ENCODE measurements at regions not wholly inside any gene's neighbourhood (a gene's known extent, or its start where the extent isn't known, plus 50 kb on each side); places are given as distances from the start of the nearest gene placed in this dataset.

DNA sequence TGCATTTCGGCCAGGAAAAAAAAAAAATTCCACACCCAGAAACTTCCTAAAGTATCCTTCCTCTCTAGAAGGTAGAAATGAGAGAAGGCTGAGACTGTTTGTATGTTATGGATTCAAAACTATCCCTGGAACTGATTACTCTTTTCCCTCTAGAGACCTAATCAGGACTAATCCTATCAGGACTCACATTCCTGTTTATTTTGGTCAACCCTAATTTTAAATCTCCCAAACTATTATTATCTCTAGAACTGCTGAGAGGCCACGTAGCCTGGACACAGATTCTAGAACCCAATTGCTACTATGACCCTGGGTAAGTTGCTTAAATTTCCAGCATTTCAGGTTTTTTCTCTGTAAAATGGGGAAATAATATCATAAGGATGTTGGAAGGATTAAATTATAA lies 346.8 kb upstream of the MEOX2 start:
- DNase-seq (ENCODE audit: low spot score) (no peak), ATAC-seq (ENCODE audit: low read depth) (no peak)
- TF ChIP-seq CTCF (IDR thresholded peaks at IDR 0.05; ENCODE audit: poor library complexity, severe bottlenecking), result no peak
- H3K27ac ChIP-seq (ENCODE audit: poor library complexity, severe bottlenecking), result no peak overlapping the region
- no peaks in the 10 kb centered on the region for H3K36me3 ChIP-seq (ENCODE audit: low read depth)
- no peaks in the 10 kb centered on the region for H3K9me3 ChIP-seq (ENCODE audit: severe bottlenecking)
- H3K4me1 ChIP-seq (ENCODE audit: insufficient read depth, poor library complexity, severe bottlenecking), result no peaks in the 10 kb centered on the region
- no peak overlapping the region for H3K4me3 ChIP-seq (ENCODE audit: severe bottlenecking)
- H3K27me3 ChIP-seq (ENCODE audit: insufficient read depth, poor library complexity, severe bottlenecking), result no peaks in the 10 kb centered on the region

GRCh38 chr7:16028636-16029035 lies 342.2 kb upstream of the MEOX2 start:
- no peak for ATAC-seq (ENCODE audit: low read depth)

DNA sequence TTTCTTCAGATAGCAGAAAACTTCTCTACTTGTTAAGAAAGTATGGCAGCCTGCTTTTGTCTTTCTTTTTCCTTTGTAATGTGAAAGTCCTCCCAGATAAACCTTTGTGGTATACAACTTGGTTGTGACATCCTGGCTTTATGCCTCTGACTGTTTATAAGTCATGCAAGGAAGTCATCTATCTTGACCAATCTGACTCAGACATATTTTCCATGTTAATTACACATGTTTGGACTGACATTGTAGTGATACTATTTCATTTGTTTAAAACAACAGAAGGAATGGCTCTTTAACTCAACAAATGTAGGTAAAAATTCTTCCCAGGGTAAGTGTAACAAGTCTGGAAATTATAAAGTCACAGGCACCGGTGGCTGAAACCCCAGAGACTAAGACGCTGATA lies 341.6 kb upstream of the MEOX2 start:
- no peak for DNase-seq (ENCODE audit: low spot score)
- TF ChIP-seq CTCF (IDR thresholded peaks at IDR 0.05; ENCODE audit: poor library complexity, severe bottlenecking), result no peak
- no peaks in the 10 kb centered on the region for H3K27me3 ChIP-seq (ENCODE audit: insufficient read depth, poor library complexity, severe bottlenecking)
- H3K9me3 ChIP-seq (ENCODE audit: severe bottlenecking), result no peaks in the 10 kb centered on the region
- ATAC-seq (ENCODE audit: low read depth), result peak; percentile 44; the same call in 1 of the 3 replicates
- H3K27ac ChIP-seq (ENCODE audit: poor library complexity, severe bottlenecking), result no peak overlapping the region
- no peaks in the 10 kb centered on the region for H3K4me1 ChIP-seq (ENCODE audit: insufficient read depth, poor library complexity, severe bottlenecking)
- no peaks in the 10 kb centered on the region for H3K36me3 ChIP-seq (ENCODE audit: low read depth)
- no peak overlapping the region for H3K4me3 ChIP-seq (ENCODE audit: severe bottlenecking)

More at GRCh38 chr7:16028636-16029035, 342.2 kb upstream of the MEOX2 start:
- no peaks in the 10 kb centered on the region for H3K27me3 ChIP-seq (ENCODE audit: insufficient read depth, poor library complexity, severe bottlenecking)
- DNase-seq (ENCODE audit: low spot score), result no peak
- no peaks in the 10 kb centered on the region for H3K4me1 ChIP-seq (ENCODE audit: insufficient read depth, poor library complexity, severe bottlenecking)
- no peaks in the 10 kb centered on the region for H3K9me3 ChIP-seq (ENCODE audit: severe bottlenecking)
- TF ChIP-seq CTCF (IDR thresholded peaks at IDR 0.05; ENCODE audit: poor library complexity, severe bottlenecking), result no peak
- H3K4me3 ChIP-seq (ENCODE audit: severe bottlenecking), result no peak overlapping the region
- no peaks in the 10 kb centered on the region for H3K36me3 ChIP-seq (ENCODE audit: low read depth)
- no peak overlapping the region for H3K27ac ChIP-seq (ENCODE audit: poor library complexity, severe bottlenecking)

GRCh38 chr7:16027396-16027795 lies 340.9 kb upstream of the MEOX2 start:
- no peaks in the 10 kb centered on the region for H3K9me3 ChIP-seq (ENCODE audit: severe bottlenecking)
- no peaks in the 10 kb centered on the region for H3K4me1 ChIP-seq (ENCODE audit: insufficient read depth, poor library complexity, severe bottlenecking)
- no peaks in the 10 kb centered on the region for H3K36me3 ChIP-seq (ENCODE audit: low read depth)
- H3K27me3 ChIP-seq (ENCODE audit: insufficient read depth, poor library complexity, severe bottlenecking), result no peaks in the 10 kb centered on the region
- DNase-seq (ENCODE audit: low spot score) (no peak), ATAC-seq (ENCODE audit: low read depth) (no peak)
- H3K4me3 ChIP-seq (ENCODE audit: severe bottlenecking), result no peak overlapping the region
- no peak for TF ChIP-seq CTCF (IDR thresholded peaks at IDR 0.05; ENCODE audit: poor library complexity, severe bottlenecking)
- no peak overlapping the region for H3K27ac ChIP-seq (ENCODE audit: poor library complexity, severe bottlenecking)

DNA sequence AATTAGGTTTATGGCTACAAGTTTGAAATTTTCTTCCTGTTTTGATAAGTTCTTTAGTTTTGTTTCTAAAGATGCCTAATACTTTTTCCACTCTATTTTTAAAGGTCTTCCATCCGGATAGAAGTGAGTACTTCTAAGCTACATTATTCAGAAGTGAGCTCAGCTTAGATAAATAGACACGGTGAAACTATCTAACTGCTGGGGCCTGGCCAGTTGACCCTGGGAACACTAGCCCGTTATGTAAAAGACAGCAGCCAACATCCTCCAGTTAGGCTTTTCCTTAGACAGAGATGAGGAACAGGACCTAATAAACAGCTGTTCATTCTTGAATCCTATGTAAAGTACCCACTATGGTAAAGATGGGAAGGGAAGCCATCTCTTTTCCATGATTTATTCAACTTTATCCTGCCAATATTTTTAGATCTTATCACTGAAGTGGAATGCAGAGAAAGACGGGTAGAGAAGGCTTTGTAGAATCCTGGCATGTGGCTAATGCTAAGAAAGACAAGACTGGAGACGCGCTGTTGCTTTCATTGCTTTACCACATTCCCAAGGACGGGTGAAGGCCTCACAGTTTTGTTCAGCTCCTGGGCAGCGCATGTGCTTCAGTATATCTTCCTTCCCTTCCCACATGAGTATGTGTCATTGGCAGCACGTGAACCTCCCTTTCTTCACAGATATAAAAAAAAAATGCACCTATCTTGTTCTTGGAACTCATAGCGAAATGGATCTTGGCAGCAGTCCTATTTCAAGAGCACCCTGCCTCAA lies 340.0 kb upstream of the MEOX2 start:
- Histone ChIP-seq H3K4me1 (ENCODE audit: insufficient read depth, poor library complexity, severe bottlenecking) (no peaks in the 10 kb centered on the region), H3K4me3 (ENCODE audit: severe bottlenecking) (no peak overlapping the region), H3K9me3 (ENCODE audit: severe bottlenecking) (no peaks in the 10 kb centered on the region), H3K27me3 (ENCODE audit: insufficient read depth, poor library complexity, severe bottlenecking) (no peaks in the 10 kb centered on the region), H3K36me3 (ENCODE audit: low read depth) (no peaks in the 10 kb centered on the region), H3K27ac (ENCODE audit: poor library complexity, severe bottlenecking) (no peak overlapping the region)
- DNase-seq (ENCODE audit: low spot score) (no peak), ATAC-seq (ENCODE audit: low read depth) (no peak)
- no peak for TF ChIP-seq CTCF (IDR thresholded peaks at IDR 0.05; ENCODE audit: poor library complexity, severe bottlenecking)
